ENCODE measurements at regions not wholly inside any gene's neighbourhood (a gene's known extent, or its start where the extent isn't known, plus 50 kb on each side); places are given as distances from the start of the nearest gene placed in this dataset.

GRCh38 chr3:174776636-174777035, 82.5 kb upstream of the NAALADL2 start:
- H3K9me3 Mint-ChIP-seq (ENCODE audit: unreplicated experiment) = no peaks in the 10 kb centered on the region
- DNase-seq (ENCODE audit: low spot score) = no peak
- no peak for TF ChIP-seq CTCF (IDR thresholded peaks at IDR 0.05; ENCODE audit: unreplicated experiment)
- no peaks in the 10 kb centered on the region for H3K36me3 Mint-ChIP-seq (ENCODE audit: low read depth, unreplicated experiment)
- H3K4me3 Mint-ChIP-seq (ENCODE audit: unreplicated experiment) = no peak overlapping the region
- no peaks in the 10 kb centered on the region for H3K4me1 Mint-ChIP-seq (ENCODE audit: unreplicated experiment)
- H3K27ac Mint-ChIP-seq (ENCODE audit: unreplicated experiment) = no peak overlapping the region
- no peaks in the 10 kb centered on the region for H3K27me3 Mint-ChIP-seq (ENCODE audit: unreplicated experiment)

GRCh38 chr3:174777813-174778212, 81.3 kb upstream of the NAALADL2 start:
- Mint-ChIP-seq H3K36me3 (ENCODE audit: low read depth, unreplicated experiment) (no peaks in the 10 kb centered on the region), H3K27ac (ENCODE audit: unreplicated experiment) (no peak overlapping the region), H3K4me3 (ENCODE audit: unreplicated experiment) (no peak overlapping the region), H3K9me3 (ENCODE audit: unreplicated experiment) (no peaks in the 10 kb centered on the region), H3K4me1 (ENCODE audit: unreplicated experiment) (no peaks in the 10 kb centered on the region), H3K27me3 (ENCODE audit: unreplicated experiment) (no peaks in the 10 kb centered on the region)
- TF ChIP-seq CTCF (IDR thresholded peaks at IDR 0.05; ENCODE audit: unreplicated experiment) = no peak
- DNase-seq (ENCODE audit: low spot score) = no peak

GRCh38 chr3:174783502-174783901, 75.6 kb upstream of the NAALADL2 start:
- no peaks in the 10 kb centered on the region for H3K36me3 Mint-ChIP-seq (ENCODE audit: low read depth, unreplicated experiment)
- H3K27ac Mint-ChIP-seq (ENCODE audit: unreplicated experiment) = no peak overlapping the region
- H3K4me1 Mint-ChIP-seq (ENCODE audit: unreplicated experiment) = no peaks in the 10 kb centered on the region
- DNase-seq (ENCODE audit: low spot score) = no peak
- peaks cover 2% of the 10 kb centered on the region for H3K27me3 Mint-ChIP-seq (ENCODE audit: unreplicated experiment)
- no peak for TF ChIP-seq CTCF (IDR thresholded peaks at IDR 0.05; ENCODE audit: unreplicated experiment)
- no peak overlapping the region for H3K4me3 Mint-ChIP-seq (ENCODE audit: unreplicated experiment)
- no peaks in the 10 kb centered on the region for H3K9me3 Mint-ChIP-seq (ENCODE audit: unreplicated experiment)

GRCh38 chr3:174784206-174784934, 74.8 kb upstream of the NAALADL2 start:
- DNase-seq (ENCODE audit: low spot score) = no peak
- H3K4me1 Mint-ChIP-seq (ENCODE audit: unreplicated experiment) = no peaks in the 10 kb centered on the region
- H3K27ac Mint-ChIP-seq (ENCODE audit: unreplicated experiment) = no peak overlapping the region
- H3K9me3 Mint-ChIP-seq (ENCODE audit: unreplicated experiment) = no peaks in the 10 kb centered on the region
- H3K4me3 Mint-ChIP-seq (ENCODE audit: unreplicated experiment) = no peak overlapping the region
- TF ChIP-seq CTCF (IDR thresholded peaks at IDR 0.05; ENCODE audit: unreplicated experiment) = no peak
- peaks cover 2% of the 10 kb centered on the region for H3K27me3 Mint-ChIP-seq (ENCODE audit: unreplicated experiment)
- no peaks in the 10 kb centered on the region for H3K36me3 Mint-ChIP-seq (ENCODE audit: low read depth, unreplicated experiment)

- DNase-seq (ENCODE audit: low spot score) = no peak
- peaks cover 2% of the 10 kb centered on the region for H3K27me3 Mint-ChIP-seq (ENCODE audit: unreplicated experiment)
- no peaks in the 10 kb centered on the region for H3K9me3 Mint-ChIP-seq (ENCODE audit: unreplicated experiment)
- no peak overlapping the region for H3K4me3 Mint-ChIP-seq (ENCODE audit: unreplicated experiment)
- no peak for TF ChIP-seq CTCF (IDR thresholded peaks at IDR 0.05; ENCODE audit: unreplicated experiment)
- no peak overlapping the region for H3K27ac Mint-ChIP-seq (ENCODE audit: unreplicated experiment)
- H3K4me1 Mint-ChIP-seq (ENCODE audit: unreplicated experiment) = no peaks in the 10 kb centered on the region
- no peaks in the 10 kb centered on the region for H3K36me3 Mint-ChIP-seq (ENCODE audit: low read depth, unreplicated experiment)
Observed at GRCh38 chr3:174786825-174787224, 72.3 kb upstream of the NAALADL2 start.

Measured in endothelial cell (in vitro differentiated cells).